GM15510 (cell line): ENCODE measurements at regions not wholly inside any gene's neighbourhood (a gene's known extent, or its start where the extent isn't known, plus 50 kb on each side); places are given as distances from the start of the nearest gene placed in this dataset.

Experiments used
- POLR2A ChIP-seq: IDR thresholded peaks from 3 replicates; pipeline ENCODE4 v1.6.1; 2011; ENCODE audit warnings: borderline replicate concordance; ENCODE audit not compliant: insufficient read length; ENCODE audit errors: extremely low read depth

- no peak for TF ChIP-seq POLR2A
These were observed 435.0 kb upstream of the C2CD4B start for GRCh38 chr15:62599791-62600777.

GRCh38 chr15:62601777-62602545 is 436.9 kb upstream of the C2CD4B start:
- no peak for TF ChIP-seq POLR2A

- no peak for TF ChIP-seq POLR2A
These were observed 438.7 kb upstream of the C2CD4B start for GRCh38 chr15:62603742-62604141.

GRCh38 chr15:62605282-62605681 is 437.3 kb upstream of the TPM1 start:
- no peak for TF ChIP-seq POLR2A

GRCh38 chr15:62606376-62607113 is 436.0 kb upstream of the TPM1 start:
- no peak for TF ChIP-seq POLR2A

GRCh38 chr15:62607114-62607462 is 435.5 kb upstream of the TPM1 start:
- TF ChIP-seq POLR2A, result no peak

- no peak for TF ChIP-seq POLR2A
These were observed 434.9 kb upstream of the TPM1 start for GRCh38 chr15:62607643-62608042.

GRCh38 chr15:62608369-62608768 is 434.2 kb upstream of the TPM1 start:
- TF ChIP-seq POLR2A, result no peak

- TF ChIP-seq POLR2A, result no peak
These were observed 432.2 kb upstream of the TPM1 start for GRCh38 chr15:62610265-62610869.

GRCh38 chr15:62611002-62611401 is 431.5 kb upstream of the TPM1 start:
- TF ChIP-seq POLR2A, result no peak

- TF ChIP-seq POLR2A, result no peak
These were observed 430.3 kb upstream of the TPM1 start for GRCh38 chr15:62612183-62612733.

GRCh38 chr15:62612771-62613170 is 429.8 kb upstream of the TPM1 start:
- no peak for TF ChIP-seq POLR2A

GRCh38 chr15:62616746-62617145 is 425.8 kb upstream of the TPM1 start:
- TF ChIP-seq POLR2A, result no peak

GRCh38 chr15:62617741-62618140 is 424.8 kb upstream of the TPM1 start:
- TF ChIP-seq POLR2A, result no peak
